NCI-H345 treated with DMSO at 0.1 percent for 48 hours (cell line): ENCODE measurements at regions not wholly inside any gene's neighbourhood (a gene's known extent, or its start where the extent isn't known, plus 50 kb on each side); places are given as distances from the start of the nearest gene placed in this dataset.

Source experiments
- DNase-seq: peaks from one replicate; lab custom pipeline; 2025; ENCODE audit not compliant: unreplicated experiment; lab: John Stamatoyannopoulos, UW

GRCh38 chr2:106706283-106706682 lies 179.7 kb downstream of the ST6GAL2 start:
- no peak for DNase-seq

GRCh38 chr2:106708209-106708608 lies 177.8 kb downstream of the ST6GAL2 start:
- DNase-seq = no peak

- no peak for DNase-seq
These were observed 176.7 kb downstream of the ST6GAL2 start for GRCh38 chr2:106709229-106709628.

- no peak for DNase-seq
These were observed 166.7 kb downstream of the ST6GAL2 start for GRCh38 chr2:106719222-106719621.

GRCh38 chr2:106720026-106720425 lies 165.9 kb downstream of the ST6GAL2 start:
- no peak for DNase-seq

- DNase-seq = no peak
These were observed 161.6 kb downstream of the ST6GAL2 start for GRCh38 chr2:106724301-106724794.

- no peak for DNase-seq
These were observed 151.8 kb downstream of the ST6GAL2 start for GRCh38 chr2:106734165-106734564.

GRCh38 chr2:106735807-106736206 lies 150.2 kb downstream of the ST6GAL2 start:
- no peak for DNase-seq

- no peak for DNase-seq
These were observed 149.7 kb downstream of the ST6GAL2 start for GRCh38 chr2:106736221-106736620.

- DNase-seq = peak; percentile 56
These were observed 140.5 kb downstream of the ST6GAL2 start for GRCh38 chr2:106745468-106745867.

GRCh38 chr2:106749823-106750222 lies 136.1 kb downstream of the ST6GAL2 start:
- DNase-seq = no peak
